HCT116 (cell line): ENCODE measurements at regions not wholly inside any gene's neighbourhood (a gene's known extent, or its start where the extent isn't known, plus 50 kb on each side); places are given as distances from the start of the nearest gene placed in this dataset.

Experiments
- ATAC-seq: fragments of 200-7000 bp; cut with Tn5 transposase; 2 replicates; pipeline ENCODE4 v1.9.1; 2020; ENCODE audit warnings: mild to moderate bottlenecking, moderate library complexity
- BruUV-seq: library from RNA; stranded (reverse); fragments of 400-500 nt; replicated peaks from 2 replicates; lab custom pipeline; 2021; lab: Mats Ljungman, UMichigan
- CTCF ChIA-PET: fragments of 300-600 bp; sonication (Branson Sonifier 250); formaldehyde crosslinking; loops from one replicate; lab custom pipeline; 2021; ENCODE audit warnings: antibody characterized with exemption; lab: Charles Lee
- POLR2A ChIA-PET: fragments of 300-600, 350-600 bp; sonication (Branson Sonifier 250); formaldehyde crosslinking; loops from one replicate; lab custom pipeline; 2021; ENCODE audit warnings: antibody characterized with exemption; lab: Charles Lee
- RAD21 ChIA-PET, 2 experiments: fragments of 300-600 bp; sonication (Branson Sonifier 250); formaldehyde crosslinking; loops; one replicate each; lab custom pipeline; 2023; ENCODE audit warnings: low total read pairs in 2 of 2; ENCODE audit not compliant: uncharacterized antibody in 2 of 2, unreplicated experiment in 2 of 2, low non-redundant PET in 1 of 2; lab: Charles Lee
- DNase-seq: peaks from one replicate; pipeline ENCODE4 v3.0.0-alpha.2; 2010; ENCODE audit warnings: low read depth, low spot score
- H2AFZ ChIP-seq: fragments of 200-600 bp; shearing (Covaris generic), sonication (generic); 2 replicates; pipeline ENCODE4 v1.6.1; 2017; ENCODE audit warnings: low read depth, mixed run types, mixed read lengths, antibody characterized with exemption, low read length; ENCODE audit not compliant: poor library complexity, severe bottlenecking
- H3K27ac ChIP-seq: 2 replicates; pipeline ENCODE4 v1.5.1; 2012; ENCODE audit warnings: low read depth, low read length
- H3K27me3 ChIP-seq: fragments of 200-600 bp; sonication (generic); 2 replicates; pipeline ENCODE4 v1.6.1; 2016; ENCODE audit warnings: mixed run types, low read length, mixed read lengths; ENCODE audit not compliant: insufficient read depth
- H3K36me3 ChIP-seq, 2 experiments: fragments of 200-500 bp in 1 of 2; fragments of 200-600 bp in 1 of 2; sonication (Bioruptor generic) in 1 of 2; sonication (generic) in 1 of 2; 2 replicates each; pipeline versions ENCODE4 v1.5.1 to v1.6.1; 2014 to 2016; ENCODE audit warnings: low read length in 2 of 2, inconsistent platforms in 1 of 2, mixed read lengths in 1 of 2, mixed run types in 1 of 2; ENCODE audit not compliant: insufficient read depth in 2 of 2, control insufficient read depth in 1 of 2
- H3K4me1 ChIP-seq, 2 experiments: fragments of 200-600 bp in 1 of 2; sonication (generic) in 1 of 2; 2 replicates each; pipeline versions ENCODE4 v1.5.1 to v1.6.1; 2012 to 2017; ENCODE audit warnings: low read length in 2 of 2, inconsistent platforms in 1 of 2, mild to moderate bottlenecking in 1 of 2, mixed read lengths in 1 of 2, mixed run types in 1 of 2, moderate library complexity in 1 of 2; ENCODE audit not compliant: insufficient read depth in 2 of 2, control insufficient read depth in 1 of 2
- H3K4me2 ChIP-seq: fragments of 200-600 bp; sonication (generic); 2 replicates; pipeline ENCODE4 v1.6.1; 2017; ENCODE audit warnings: mixed run types, low read length, mixed read lengths
- H3K4me3 ChIP-seq, 2 experiments: fragments of 200-600 bp in 1 of 2; sonication (generic) in 1 of 2; replicated peaks in 1 of 2; 2 replicates each; pipeline ENCODE4 v1.5.1; 2011 to 2016; ENCODE audit warnings: low read length in 2 of 2, control low read depth in 1 of 2, low read depth in 1 of 2, mild to moderate bottlenecking in 1 of 2, mixed read lengths in 1 of 2, mixed run types in 1 of 2
- H3K79me2 ChIP-seq: fragments of 200-600 bp; sonication (generic); 2 replicates; pipeline ENCODE4 v1.6.1; 2017; ENCODE audit warnings: mild to moderate bottlenecking, mixed run types, low read length, moderate library complexity, mixed read lengths; ENCODE audit not compliant: insufficient read depth
- H3K9ac ChIP-seq: fragments of 200-600 bp; sonication (generic); 2 replicates; pipeline ENCODE4 v1.6.1; 2016; ENCODE audit warnings: low read length, mixed read lengths
- H3K9me2 ChIP-seq: fragments of 200-600 bp; sonication (generic), shearing (Covaris generic); 2 replicates; pipeline ENCODE4 v1.6.1; 2017; ENCODE audit warnings: mixed run types, mild to moderate bottlenecking, moderate library complexity; ENCODE audit not compliant: insufficient read depth
- H3K9me3 ChIP-seq, 2 experiments: fragments of 200-500 bp in 1 of 2; fragments of 200-600 bp in 1 of 2; sonication (Bioruptor generic) in 1 of 2; sonication (generic) in 1 of 2; 2 replicates each; pipeline ENCODE4 v1.6.1; 2014 to 2017; ENCODE audit warnings: low read length in 2 of 2, mixed read lengths in 2 of 2, inconsistent platforms in 1 of 2, low read depth in 1 of 2, mild to moderate bottlenecking in 1 of 2, mixed run types in 1 of 2, moderate library complexity in 1 of 2; ENCODE audit not compliant: control insufficient read depth in 1 of 2, insufficient read depth in 1 of 2
- H4K20me1 ChIP-seq: fragments of 200-600 bp; sonication (generic), shearing (Covaris generic); 2 replicates; pipeline ENCODE4 v1.6.1; 2017; ENCODE audit warnings: mixed run types, mild to moderate bottlenecking, moderate library complexity; ENCODE audit not compliant: insufficient read depth
- CEBPB ChIP-seq: IDR thresholded peaks from 2 replicates; pipeline ENCODE4 v1.6.1; 2012; ENCODE audit warnings: low read depth
- EGR1 ChIP-seq: IDR thresholded peaks from 2 replicates; pipeline ENCODE4 v1.6.1; 2012; ENCODE audit warnings: low read depth
- ELF1 ChIP-seq: IDR thresholded peaks from 2 replicates; pipeline ENCODE4 v1.6.1; 2012; ENCODE audit warnings: low read depth, borderline replicate concordance
- EZH2phosphoT487 ChIP-seq: fragments of 200-600 bp; IDR thresholded peaks from 2 replicates; pipeline ENCODE4 v1.6.1; 2018; ENCODE audit warnings: antibody characterized with exemption, borderline replicate concordance
- JUND ChIP-seq: IDR thresholded peaks from 2 replicates; pipeline ENCODE4 v1.6.1; 2012
- POLR2A ChIP-seq: IDR thresholded peaks from 2 replicates; pipeline ENCODE4 v1.7.0; 2011; ENCODE audit warnings: borderline replicate concordance; ENCODE audit not compliant: insufficient read depth, insufficient read length; ENCODE audit errors: extremely low read depth
- POLR2AphosphoS5 ChIP-seq: IDR thresholded peaks from 2 replicates; pipeline ENCODE4 v1.6.1; 2011; ENCODE audit warnings: mild to moderate bottlenecking, low read depth, low read length, moderate library complexity
- SIN3A ChIP-seq: IDR thresholded peaks from 2 replicates; pipeline ENCODE4 v1.6.1; 2012; ENCODE audit warnings: low read depth
- SP1 ChIP-seq: IDR thresholded peaks from 2 replicates; pipeline ENCODE4 v1.6.1; 2012; ENCODE audit warnings: low read depth
- SRF ChIP-seq: IDR thresholded peaks from 2 replicates; pipeline ENCODE4 v1.6.1; 2012; ENCODE audit warnings: low read depth
- YY1 ChIP-seq: IDR thresholded peaks from 2 replicates; pipeline ENCODE4 v1.6.1; 2011; ENCODE audit warnings: low read length, low read depth, moderate library complexity, mild to moderate bottlenecking; ENCODE audit not compliant: insufficient replicate concordance; ENCODE audit errors: extremely low read depth
- ZNF274 ChIP-seq: fragments of 200-500 bp; sonication (Bioruptor generic); IDR thresholded peaks from 2 replicates; pipeline ENCODE4 v1.6.1; 2014; ENCODE audit warnings: mild to moderate bottlenecking, low read depth, low read length, inconsistent platforms
- intact Hi-C: fragments of 100-400 bp; cut with micrococcal nuclease; formaldehyde crosslinking; loops from 2 replicates; pipeline ENCODE4 v1.10.0; 2022
- TF ChIP-seq, protein P1 (sequence below): IDR thresholded peaks from 2 replicates; pipeline ENCODE4 v1.6.1; 2012
- TF ChIP-seq, protein P2 (sequence below): IDR thresholded peaks from 2 replicates; pipeline ENCODE4 v1.6.1; 2011; ENCODE audit warnings: mild to moderate bottlenecking, low read length, moderate library complexity; ENCODE audit not compliant: insufficient replicate concordance; ENCODE audit errors: extremely low read depth
- TF ChIP-seq, protein P3 (sequence below), 3 experiments: fragments of 200-600 bp in 1 of 3; sonication (generic) in 1 of 3; IDR thresholded peaks in 2 of 3; conservative IDR thresholded peaks in 1 of 3; 2 replicates each; pipeline ENCODE4 v1.5.1; 2012 to 2017; ENCODE audit warnings: low read depth in 2 of 3, low read length in 2 of 3, antibody characterized with exemption in 1 of 3, borderline replicate concordance in 1 of 3, control low read depth in 1 of 3, mild to moderate bottlenecking in 1 of 3, mixed read lengths in 1 of 3, mixed run types in 1 of 3, moderate library complexity in 1 of 3; ENCODE audit not compliant: insufficient read depth in 1 of 3

DNA sequence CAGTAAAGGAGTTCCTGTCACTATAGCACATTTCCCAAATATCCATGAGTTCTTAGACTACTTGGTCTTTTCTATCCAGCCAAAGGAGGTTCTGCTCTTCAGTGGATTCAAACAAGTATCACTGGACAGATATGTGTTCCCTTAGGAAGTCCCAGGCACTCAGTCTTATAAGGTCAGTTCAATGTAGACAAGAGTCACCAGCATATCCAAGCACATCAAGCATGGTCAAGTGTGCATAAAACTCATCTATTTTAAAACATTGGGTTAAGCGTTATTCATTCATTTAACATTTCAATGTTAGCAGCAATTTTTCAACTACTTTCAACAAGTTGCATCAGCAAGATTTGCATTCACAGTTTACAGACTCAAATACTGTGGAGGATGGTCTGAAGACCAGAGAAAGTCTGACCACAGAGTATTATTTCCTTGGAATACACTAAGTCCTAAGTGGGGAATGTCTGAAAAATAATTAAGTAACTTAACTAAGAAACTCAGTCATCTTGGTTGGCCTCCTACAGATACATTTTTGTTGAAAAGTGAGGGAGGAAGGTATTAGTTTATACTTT lies 630.5 kb upstream of the IGFBP7 start:
- no TSS peak for BruUV-seq
- no peak for DNase-seq
- no peak overlapping the region for H3K9ac ChIP-seq

More for the DNA sequence above, 630.5 kb upstream of the IGFBP7 start:
- H3K36me3 ChIP-seq, result no peaks in the 10 kb centered on the region
- ATAC-seq, result no peak
- no peak overlapping the region for H3K27ac ChIP-seq
- H2AFZ ChIP-seq, result no peak overlapping the region
- H3K4me2 ChIP-seq, result no peak overlapping the region
- no peaks in the 10 kb centered on the region for H4K20me1 ChIP-seq
- H3K9me2 ChIP-seq, result no peaks in the 10 kb centered on the region
- POLR2A ChIA-PET, result no interaction called here
- RAD21 ChIA-PET, result no interaction called here
- TF ChIP-seq POLR2A (no peak), EZH2phosphoT487 (no peak), SRF (no peak), JUND (no peak), YY1 (no peak), SP1 (no peak), ELF1 (no peak), EGR1 (no peak), POLR2AphosphoS5 (no peak), SIN3A (no peak), ZNF274 (no peak), CEBPB (no peak)
- TF ChIP-seq, protein P1, sequence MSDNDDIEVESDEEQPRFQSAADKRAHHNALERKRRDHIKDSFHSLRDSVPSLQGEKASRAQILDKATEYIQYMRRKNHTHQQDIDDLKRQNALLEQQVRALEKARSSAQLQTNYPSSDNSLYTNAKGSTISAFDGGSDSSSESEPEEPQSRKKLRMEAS, result no peak
- TF ChIP-seq, protein P2, sequence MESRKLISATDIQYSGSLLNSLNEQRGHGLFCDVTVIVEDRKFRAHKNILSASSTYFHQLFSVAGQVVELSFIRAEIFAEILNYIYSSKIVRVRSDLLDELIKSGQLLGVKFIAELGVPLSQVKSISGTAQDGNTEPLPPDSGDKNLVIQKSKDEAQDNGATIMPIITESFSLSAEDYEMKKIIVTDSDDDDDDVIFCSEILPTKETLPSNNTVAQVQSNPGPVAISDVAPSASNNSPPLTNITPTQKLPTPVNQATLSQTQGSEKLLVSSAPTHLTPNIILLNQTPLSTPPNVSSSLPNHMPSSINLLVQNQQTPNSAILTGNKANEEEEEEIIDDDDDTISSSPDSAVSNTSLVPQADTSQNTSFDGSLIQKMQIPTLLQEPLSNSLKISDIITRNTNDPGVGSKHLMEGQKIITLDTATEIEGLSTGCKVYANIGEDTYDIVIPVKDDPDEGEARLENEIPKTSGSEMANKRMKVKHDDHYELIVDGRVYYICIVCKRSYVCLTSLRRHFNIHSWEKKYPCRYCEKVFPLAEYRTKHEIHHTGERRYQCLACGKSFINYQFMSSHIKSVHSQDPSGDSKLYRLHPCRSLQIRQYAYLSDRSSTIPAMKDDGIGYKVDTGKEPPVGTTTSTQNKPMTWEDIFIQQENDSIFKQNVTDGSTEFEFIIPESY, result no peak
- TF ChIP-seq, protein P3, sequence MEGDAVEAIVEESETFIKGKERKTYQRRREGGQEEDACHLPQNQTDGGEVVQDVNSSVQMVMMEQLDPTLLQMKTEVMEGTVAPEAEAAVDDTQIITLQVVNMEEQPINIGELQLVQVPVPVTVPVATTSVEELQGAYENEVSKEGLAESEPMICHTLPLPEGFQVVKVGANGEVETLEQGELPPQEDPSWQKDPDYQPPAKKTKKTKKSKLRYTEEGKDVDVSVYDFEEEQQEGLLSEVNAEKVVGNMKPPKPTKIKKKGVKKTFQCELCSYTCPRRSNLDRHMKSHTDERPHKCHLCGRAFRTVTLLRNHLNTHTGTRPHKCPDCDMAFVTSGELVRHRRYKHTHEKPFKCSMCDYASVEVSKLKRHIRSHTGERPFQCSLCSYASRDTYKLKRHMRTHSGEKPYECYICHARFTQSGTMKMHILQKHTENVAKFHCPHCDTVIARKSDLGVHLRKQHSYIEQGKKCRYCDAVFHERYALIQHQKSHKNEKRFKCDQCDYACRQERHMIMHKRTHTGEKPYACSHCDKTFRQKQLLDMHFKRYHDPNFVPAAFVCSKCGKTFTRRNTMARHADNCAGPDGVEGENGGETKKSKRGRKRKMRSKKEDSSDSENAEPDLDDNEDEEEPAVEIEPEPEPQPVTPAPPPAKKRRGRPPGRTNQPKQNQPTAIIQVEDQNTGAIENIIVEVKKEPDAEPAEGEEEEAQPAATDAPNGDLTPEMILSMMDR (IDR thresholded peaks at IDR 0.05 in 2 of 3, conservative IDR thresholded peaks at IDR 0.05 in 1 of 3; ENCODE audit: borderline replicate concordance in 1 of 3, insufficient read depth in 1 of 3, low read depth in 2 of 3, low read length in 2 of 3), result no peak
- no peaks in the 10 kb centered on the region for H3K27me3 ChIP-seq
- H3K9me3 ChIP-seq, result peaks cover 4 to 9% of the 10 kb centered on the region in 2 experiments; a peak in 2 of 4 replicates
- no peaks in the 10 kb centered on the region for H3K79me2 ChIP-seq
- no peak overlapping the region for H3K4me3 ChIP-seq
- CTCF ChIA-PET, result no interaction called here
- no peaks in the 10 kb centered on the region for H3K4me1 ChIP-seq
- intact Hi-C loops, result no loop called here
